Gastroesophageal sphincter (tissue), 4 donors: ENCODE measurements at regions not wholly inside any gene's neighbourhood (a gene's known extent, or its start where the extent isn't known, plus 50 kb on each side); places are given as distances from the start of the nearest gene placed in this dataset.
A peak's percentile ranks its signal among the peaks of the same experiment; 100 is the strongest.

ENCODE experiments used
- ATAC-seq: fragments of 150-250 bp; one replicate; pipeline ENCODE4 v1.9.1; 2016; ENCODE audit warnings: mild to moderate bottlenecking, moderate library complexity
- H3K27ac ChIP-seq, 4 donors: fragments of 200-600 bp; sonication (generic) in 3 of 4; 1 replicate in 3 of 4; 2 replicates in 1 of 4; pipeline ENCODE4 v1.5.1; 2016 to 2019
- H3K27me3 ChIP-seq: fragments of 200-600 bp; sonication (generic); one replicate; pipeline ENCODE4 v1.5.1; 2019
- H3K36me3 ChIP-seq, 2 donors: fragments of 200-600 bp; sonication (generic); one replicate each; pipeline ENCODE4 v1.5.1; 2019; ENCODE audit warnings: control low read depth in 1 of 2
- H3K4me1 ChIP-seq, 3 donors: fragments of 200-600 bp; sonication (generic); 1 replicate in 2 of 3; 2 replicates in 1 of 3; pipeline ENCODE4 v1.5.1; 2016 to 2019; ENCODE audit warnings: control low read depth in 2 of 3
- H3K4me3 ChIP-seq, 2 donors: fragments of 200-600 bp; sonication (generic); one replicate each; pipeline ENCODE4 v1.5.1; 2019; ENCODE audit warnings: mild to moderate bottlenecking in 1 of 2, moderate library complexity in 1 of 2
- H3K9me3 ChIP-seq, 3 donors: fragments of 200-600 bp; sonication (generic); one replicate each; pipeline ENCODE4 v1.5.1; 2017 to 2019; ENCODE audit warnings: control low read depth in 2 of 3
- CTCF ChIP-seq, 4 experiments: fragments of 200-600 bp in 2 of 4; fragments of 450-650 bp in 2 of 4; sonication (generic) in 1 of 4; IDR thresholded peaks; one replicate each; pipeline ENCODE4 v1.5.1; 2017 to 2019; ENCODE audit warnings: antibody characterized with exemption in 4 of 4, mild to moderate bottlenecking in 2 of 4, moderate library complexity in 2 of 4
- EP300 ChIP-seq: sonication (generic); formaldehyde crosslinking; IDR thresholded peaks from one replicate; pipeline ENCODE4 v1.6.1; 2017; ENCODE audit warnings: antibody characterized with exemption, mild to moderate bottlenecking
- POLR2A ChIP-seq, 2 donors: fragments of 450-650 bp; IDR thresholded peaks; one replicate each; pipeline ENCODE4 v1.6.1; 2017; ENCODE audit warnings: antibody characterized with exemption in 2 of 2, mild to moderate bottlenecking in 2 of 2, moderate library complexity in 1 of 2
- POLR2AphosphoS5 ChIP-seq: sonication (generic); formaldehyde crosslinking; IDR thresholded peaks from one replicate; pipeline ENCODE4 v1.6.1; 2017; ENCODE audit warnings: antibody characterized with exemption
- WGBS, 2 donors: methylation state at CpG; one replicate each; pipeline ENCODE4 v1.1.5; 2018; ENCODE audit warnings: low coverage in 1 of 2; 5-methylcytosine and 5-hydroxymethylcytosine counted together

- Histone ChIP-seq H3K27me3 (no peaks in the 10 kb centered on the region), H3K9me3 (no peaks in the 10 kb centered on the region), H3K36me3 (no peaks in the 10 kb centered on the region), H3K4me1 (peaks cover 6 to 42% (median 8%) of the 10 kb centered on the region in 3 donors), H3K4me3 (no peak overlapping the region), H3K27ac (peak overlapping the region; percentile 71 to 83 (median 78))
- peak; percentile 29 for ATAC-seq
- TF ChIP-seq EP300 = no peak
- TF ChIP-seq POLR2A (IDR thresholded peaks at IDR 0.05) = no peak
- peak; percentile 81 for TF ChIP-seq POLR2AphosphoS5
- no peak for TF ChIP-seq CTCF (IDR thresholded peaks at IDR 0.05)
- WGBS, 2 donors = 13 to 18% methylated on average over 5 of the region's 6 CpGs
These were observed 418.7 kb downstream of the MEIS1 start for GRCh38 chr2:66853585-66853984.

GRCh38 chr2:66854298-66854697 is 419.4 kb downstream of the MEIS1 start:
- Histone ChIP-seq H3K27me3 (no peaks in the 10 kb centered on the region), H3K27ac (peak overlapping the region; percentile 71 to 83 (median 78)), H3K36me3 (no peaks in the 10 kb centered on the region), H3K4me1 (peaks cover 6 to 42% (median 8%) of the 10 kb centered on the region in 3 donors), H3K9me3 (no peaks in the 10 kb centered on the region), H3K4me3 (no peak overlapping the region)
- no peak for ATAC-seq
- WGBS, 2 donors = 59 to 60% methylated on average over 1 to 3 of the region's 3 CpGs
- TF ChIP-seq POLR2AphosphoS5 = no peak
- TF ChIP-seq CTCF (IDR thresholded peaks at IDR 0.05) = no peak
- TF ChIP-seq POLR2A (IDR thresholded peaks at IDR 0.05) = no peak
- no peak for TF ChIP-seq EP300

GRCh38 chr2:66862885-66863650 is 428.1 kb downstream of the MEIS1 start:
- Histone ChIP-seq H3K27me3 (no peaks in the 10 kb centered on the region), H3K4me1 (peaks cover 0 to 39% (median 0%) of the 10 kb centered on the region in 3 donors), H3K36me3 (no peaks in the 10 kb centered on the region), H3K27ac (peak overlapping the region; percentile 77 to 89 (median 81)), H3K9me3 (no peaks in the 10 kb centered on the region), H3K4me3 (no peak overlapping the region)
- ATAC-seq = peak; percentile 90
- 32 to 39% methylated on average over 6 of the region's 6 CpGs for WGBS, 2 donors
- TF ChIP-seq CTCF (IDR thresholded peaks at IDR 0.05) (no peak), POLR2AphosphoS5 (peak; percentile 59)

GRCh38 chr2:66865161-66865560 is 430.2 kb downstream of the MEIS1 start:
- Histone ChIP-seq H3K27me3 (no peaks in the 10 kb centered on the region), H3K27ac (peak overlapping the region; percentile 77 to 89 (median 81)), H3K9me3 (no peaks in the 10 kb centered on the region), H3K4me1 (peaks cover 0 to 39% (median 0%) of the 10 kb centered on the region in 3 donors), H3K4me3 (no peak overlapping the region), H3K36me3 (no peaks in the 10 kb centered on the region)
- ATAC-seq = no peak
- TF ChIP-seq POLR2A (IDR thresholded peaks at IDR 0.05) = no peak
- TF ChIP-seq POLR2AphosphoS5 = no peak
- no peak for TF ChIP-seq EP300
- TF ChIP-seq CTCF (IDR thresholded peaks at IDR 0.05) = no peak
